MM.1S (cell line): ENCODE measurements at regions not wholly inside any gene's neighbourhood (a gene's known extent, or its start where the extent isn't known, plus 50 kb on each side); places are given as distances from the start of the nearest gene placed in this dataset.

ENCODE experiments used
- DNase-seq: peaks from one replicate; pipeline ENCODE4 v3.0.0-alpha.2; 2015
- H2AFZ ChIP-seq: fragments of 300-600 bp; sonication (generic); 2 replicates; pipeline ENCODE4 v1.6.0; 2016; ENCODE audit warnings: antibody characterized with exemption, low read length
- H3F3A ChIP-seq: fragments of 300-600 bp; sonication (generic); 2 replicates; pipeline ENCODE4 v1.6.1; 2016; ENCODE audit warnings: mild to moderate bottlenecking, antibody characterized with exemption, low read length, moderate library complexity, mixed read lengths; ENCODE audit not compliant: insufficient read depth
- H3K27ac ChIP-seq: fragments of 300-600 bp; sonication (generic); 2 replicates; pipeline ENCODE4 v1.5.1; 2016; ENCODE audit warnings: mild to moderate bottlenecking, low read length
- H3K27me3 ChIP-seq: fragments of 300-600 bp; sonication (generic); replicated peaks from 2 replicates; pipeline ENCODE4 v1.6.0; 2016; ENCODE audit warnings: low read length; ENCODE audit not compliant: insufficient read depth
- H3K36me3 ChIP-seq: fragments of 300-600 bp; sonication (generic); replicated peaks from 2 replicates; pipeline ENCODE4 v1.6.1; 2016; ENCODE audit warnings: mild to moderate bottlenecking, low read length, mixed read lengths; ENCODE audit not compliant: insufficient read depth
- H3K4me1 ChIP-seq: fragments of 300-600 bp; sonication (generic); 2 replicates; pipeline ENCODE4 v1.6.1; 2016; ENCODE audit warnings: low read length, mixed read lengths
- H3K4me2 ChIP-seq: fragments of 300-600 bp; sonication (generic); 2 replicates; pipeline ENCODE4 v1.6.0; 2016; ENCODE audit warnings: low read depth, low read length
- H3K4me3 ChIP-seq: fragments of 300-600 bp; sonication (generic); 2 replicates; pipeline ENCODE4 v1.5.1; 2016; ENCODE audit warnings: low read length, mixed read lengths
- H3K79me2 ChIP-seq: fragments of 300-600 bp; sonication (generic); 2 replicates; pipeline ENCODE4 v1.6.1; 2016; ENCODE audit warnings: mixed run types, low read length, mixed read lengths
- H3K9ac ChIP-seq: fragments of 300-600 bp; sonication (generic); 2 replicates; pipeline ENCODE4 v1.6.1; 2016; ENCODE audit warnings: low read length, mixed read lengths
- H3K9me2 ChIP-seq: fragments of 300-600 bp; sonication (generic); replicated peaks from 2 replicates; pipeline ENCODE4 v1.6.1; 2016; ENCODE audit warnings: mild to moderate bottlenecking, low read length, mixed read lengths; ENCODE audit not compliant: insufficient read depth
- H3K9me3 ChIP-seq: fragments of 300-600 bp; sonication (generic); replicated peaks from 2 replicates; pipeline ENCODE4 v1.6.1; 2016; ENCODE audit warnings: mild to moderate bottlenecking, low read length, mixed read lengths; ENCODE audit not compliant: insufficient read depth
- H4K20me1 ChIP-seq: fragments of 300-600 bp; sonication (generic); 2 replicates; pipeline ENCODE4 v1.6.1; 2016; ENCODE audit warnings: mild to moderate bottlenecking, low read length, moderate library complexity, mixed read lengths; ENCODE audit not compliant: insufficient read depth
- EZH2 ChIP-seq: fragments of 300-600 bp; sonication (generic); optimal IDR thresholded peaks from 2 replicates; pipeline ENCODE3; 2017; ENCODE audit warnings: low read depth, mild to moderate bottlenecking, antibody characterized with exemption, low read length, mixed read lengths
- EZH2phosphoT487 ChIP-seq: fragments of 300-600 bp; sonication (generic); IDR thresholded peaks from 2 replicates; pipeline ENCODE4 v1.6.1; 2018; ENCODE audit warnings: antibody characterized with exemption, low read length
- TF ChIP-seq, protein P1 (sequence below): fragments of 300-600 bp; sonication (generic); IDR thresholded peaks from 2 replicates; pipeline ENCODE4 v1.5.1; 2016; ENCODE audit warnings: antibody characterized with exemption, low read length, mixed read lengths

DNA sequence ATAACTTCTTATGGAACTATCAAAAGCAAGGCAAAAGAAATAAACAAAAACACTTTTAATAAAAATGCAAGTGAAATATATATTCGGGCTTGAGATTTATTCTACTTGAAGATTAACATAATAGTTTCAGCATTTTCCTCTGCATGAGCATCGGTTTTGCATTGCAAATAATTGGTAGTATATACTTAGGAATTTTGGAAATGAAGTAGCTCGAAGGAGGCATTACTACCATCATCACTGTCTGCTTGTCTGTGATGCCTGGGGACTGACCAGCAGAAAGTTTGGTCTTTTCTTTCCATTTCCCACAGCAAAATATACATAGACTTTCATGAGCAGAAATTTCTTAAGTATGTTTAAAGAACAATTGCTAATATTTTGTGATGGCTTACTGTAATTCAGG lies 570.7 kb downstream of the HTR1B start:
- DNase-seq, result no peak
- H3K27ac ChIP-seq, result no peak overlapping the region
- no peaks in the 10 kb centered on the region for H3K79me2 ChIP-seq
- H3F3A ChIP-seq, result no peaks in the 10 kb centered on the region
- no peaks in the 10 kb centered on the region for H3K27me3 ChIP-seq
- H3K4me1 ChIP-seq, result no peaks in the 10 kb centered on the region
- H3K4me3 ChIP-seq, result no peak overlapping the region
- no peaks in the 10 kb centered on the region for H4K20me1 ChIP-seq
- H3K36me3 ChIP-seq, result no peaks in the 10 kb centered on the region
- no peaks in the 10 kb centered on the region for H3K9me3 ChIP-seq
- no peak overlapping the region for H2AFZ ChIP-seq
- no peak for TF ChIP-seq EZH2
- no peak for TF ChIP-seq EZH2phosphoT487
- TF ChIP-seq, protein P1, sequence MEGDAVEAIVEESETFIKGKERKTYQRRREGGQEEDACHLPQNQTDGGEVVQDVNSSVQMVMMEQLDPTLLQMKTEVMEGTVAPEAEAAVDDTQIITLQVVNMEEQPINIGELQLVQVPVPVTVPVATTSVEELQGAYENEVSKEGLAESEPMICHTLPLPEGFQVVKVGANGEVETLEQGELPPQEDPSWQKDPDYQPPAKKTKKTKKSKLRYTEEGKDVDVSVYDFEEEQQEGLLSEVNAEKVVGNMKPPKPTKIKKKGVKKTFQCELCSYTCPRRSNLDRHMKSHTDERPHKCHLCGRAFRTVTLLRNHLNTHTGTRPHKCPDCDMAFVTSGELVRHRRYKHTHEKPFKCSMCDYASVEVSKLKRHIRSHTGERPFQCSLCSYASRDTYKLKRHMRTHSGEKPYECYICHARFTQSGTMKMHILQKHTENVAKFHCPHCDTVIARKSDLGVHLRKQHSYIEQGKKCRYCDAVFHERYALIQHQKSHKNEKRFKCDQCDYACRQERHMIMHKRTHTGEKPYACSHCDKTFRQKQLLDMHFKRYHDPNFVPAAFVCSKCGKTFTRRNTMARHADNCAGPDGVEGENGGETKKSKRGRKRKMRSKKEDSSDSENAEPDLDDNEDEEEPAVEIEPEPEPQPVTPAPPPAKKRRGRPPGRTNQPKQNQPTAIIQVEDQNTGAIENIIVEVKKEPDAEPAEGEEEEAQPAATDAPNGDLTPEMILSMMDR, result no peak
- no peaks in the 10 kb centered on the region for H3K9me2 ChIP-seq
- H3K4me2 ChIP-seq, result no peak overlapping the region
- H3K9ac ChIP-seq, result no peak overlapping the region

DNA sequence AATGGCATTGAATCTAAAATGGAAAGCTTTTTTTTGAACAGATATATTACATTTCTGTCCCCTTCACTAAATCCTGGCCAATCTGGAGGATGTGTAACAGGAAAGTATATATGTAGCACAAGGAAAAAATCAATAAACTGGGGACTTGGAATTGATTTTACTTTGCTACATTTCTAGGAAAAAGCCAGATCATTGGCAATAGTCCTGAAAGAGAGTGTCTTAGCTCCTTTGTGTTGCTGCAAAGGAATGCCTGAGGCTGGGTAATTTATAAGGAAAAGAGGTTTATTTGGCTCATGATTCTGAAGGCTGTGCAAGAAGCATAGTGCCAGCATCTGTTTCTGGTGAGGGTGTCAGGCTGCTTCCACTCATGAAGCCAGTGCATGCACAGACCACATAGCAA lies 574.9 kb downstream of the HTR1B start:
- H3K9me2 ChIP-seq, result no peaks in the 10 kb centered on the region
- DNase-seq, result no peak
- H3K4me2 ChIP-seq, result no peak overlapping the region
- H3K4me1 ChIP-seq, result no peaks in the 10 kb centered on the region
- TF ChIP-seq EZH2phosphoT487 (no peak), EZH2 (no peak)
- TF ChIP-seq, protein P1, result no peak
- H3K27ac ChIP-seq, result no peak overlapping the region
- no peaks in the 10 kb centered on the region for H4K20me1 ChIP-seq
- H2AFZ ChIP-seq, result no peak overlapping the region
- H3K4me3 ChIP-seq, result no peak overlapping the region
- H3K79me2 ChIP-seq, result no peaks in the 10 kb centered on the region
- H3K9me3 ChIP-seq, result no peaks in the 10 kb centered on the region
- no peaks in the 10 kb centered on the region for H3F3A ChIP-seq
- H3K36me3 ChIP-seq, result no peaks in the 10 kb centered on the region
- H3K9ac ChIP-seq, result no peak overlapping the region
- no peaks in the 10 kb centered on the region for H3K27me3 ChIP-seq

DNA sequence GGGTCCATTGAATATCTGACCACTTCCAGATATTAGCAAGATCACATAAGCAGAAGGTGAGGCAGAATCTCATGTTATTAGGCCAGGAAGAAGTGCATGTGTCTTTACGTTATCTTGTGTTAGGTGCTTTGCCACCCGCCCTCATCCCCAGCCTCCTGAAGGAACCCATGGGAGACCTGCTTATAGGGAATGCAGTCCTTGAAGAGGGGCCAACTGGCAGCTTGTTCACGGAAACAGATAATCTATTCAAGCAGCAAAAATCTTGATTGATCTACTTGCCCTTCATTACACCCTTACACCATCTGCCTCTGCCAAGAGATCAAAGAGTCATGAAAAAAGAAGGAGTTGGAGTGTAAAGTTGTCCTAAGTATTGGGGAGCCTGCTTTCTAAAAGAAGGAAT lies 576.4 kb downstream of the HTR1B start:
- H3K4me2 ChIP-seq, result no peak overlapping the region
- H3K27me3 ChIP-seq, result no peaks in the 10 kb centered on the region
- no peak for DNase-seq
- H4K20me1 ChIP-seq, result no peaks in the 10 kb centered on the region
- no peaks in the 10 kb centered on the region for H3K4me1 ChIP-seq
- no peaks in the 10 kb centered on the region for H3K79me2 ChIP-seq
- H3K36me3 ChIP-seq, result no peaks in the 10 kb centered on the region
- TF ChIP-seq, protein P1, result no peak
- TF ChIP-seq EZH2phosphoT487 (no peak), EZH2 (no peak)
- H2AFZ ChIP-seq, result no peak overlapping the region
- H3K9me2 ChIP-seq, result no peaks in the 10 kb centered on the region
- H3F3A ChIP-seq, result no peaks in the 10 kb centered on the region
- no peak overlapping the region for H3K27ac ChIP-seq
- no peak overlapping the region for H3K4me3 ChIP-seq
- H3K9ac ChIP-seq, result no peak overlapping the region
- H3K9me3 ChIP-seq, result no peaks in the 10 kb centered on the region
